WTC11 (cell line): ENCODE measurements at regions not wholly inside any gene's neighbourhood (a gene's known extent, or its start where the extent isn't known, plus 50 kb on each side); places are given as distances from the start of the nearest gene placed in this dataset.

ENCODE experiments used
- ATAC-seq: fragments of 200-7000 bp; cut with Tn5 transposase; 2 replicates; pipeline ENCODE4 v1.10.0; 2021; ENCODE audit warnings: mild to moderate bottlenecking, moderate library complexity
- CTCF ChIA-PET: fragments of 300-600 bp; sonication (Branson Sonifier 250); formaldehyde crosslinking; loops from one replicate; lab custom pipeline; 2021; ENCODE audit warnings: antibody characterized with exemption; lab: Charles Lee
- POLR2A ChIA-PET: fragments of 350-600 bp; sonication (Branson Sonifier 250); formaldehyde crosslinking; loops from one replicate; lab custom pipeline; 2021; ENCODE audit warnings: antibody characterized with exemption; lab: Charles Lee
- DNase-seq: peaks from one replicate; pipeline ENCODE4 v3.0.0; 2021; ENCODE audit warnings: low spot score
- H3K27ac Mint-ChIP-seq: 2 replicates; pipeline ENCODE4 v1.8.0; 2021; ENCODE audit warnings: mixed read lengths
- H3K27me3 Mint-ChIP-seq: 2 replicates; pipeline ENCODE4 v1.8.0; 2021; ENCODE audit warnings: low read depth, mild to moderate bottlenecking, moderate library complexity, mixed read lengths
- H3K36me3 Mint-ChIP-seq: 2 replicates; pipeline ENCODE4 v1.8.0; 2021; ENCODE audit warnings: mixed read lengths
- H3K4me1 Mint-ChIP-seq: 2 replicates; pipeline ENCODE4 v1.8.0; 2022; ENCODE audit warnings: mixed read lengths
- H3K4me3 Mint-ChIP-seq: 2 replicates; pipeline ENCODE4 v1.8.0; 2021; ENCODE audit warnings: mild to moderate bottlenecking, moderate library complexity, mixed read lengths
- H3K9me3 Mint-ChIP-seq: 2 replicates; pipeline ENCODE4 v1.8.0; 2021; ENCODE audit warnings: mixed read lengths
- AFF4 ChIP-seq: sonication (generic); formaldehyde crosslinking; IDR thresholded peaks from 2 replicates; pipeline ENCODE4 v1.8.1; 2023; ENCODE audit warnings: mild to moderate bottlenecking, missing genetic modification reagents, borderline replicate concordance
- AR ChIP-seq: fragments of 250-450 bp; sonication (Bioruptor Pico); IDR thresholded peaks from 2 replicates; pipeline ENCODE4 v1.9.0; 2021; ENCODE audit warnings: mild to moderate bottlenecking
- ATF1 ChIP-seq: sonication (generic); formaldehyde crosslinking; IDR thresholded peaks from 2 replicates; pipeline ENCODE4 v1.8.1; 2023; ENCODE audit warnings: mild to moderate bottlenecking, moderate library complexity, missing genetic modification reagents
- ATF3 ChIP-seq: sonication (generic); formaldehyde crosslinking; conservative IDR thresholded peaks from 2 replicates; pipeline ENCODE4 v1.8.1; 2022; ENCODE audit warnings: mild to moderate bottlenecking, missing genetic modification reagents
- CDX4 ChIP-seq: fragments of 250-450 bp; sonication (Bioruptor Pico); IDR thresholded peaks from 2 replicates; pipeline ENCODE4 v1.9.0; 2021; ENCODE audit warnings: moderate library complexity, mild to moderate bottlenecking, inconsistent platforms, borderline replicate concordance
- FOXP1 ChIP-seq: sonication (generic); formaldehyde crosslinking; IDR thresholded peaks from 2 replicates; pipeline ENCODE4 v1.8.0; 2022; ENCODE audit warnings: missing genetic modification reagents, mild to moderate bottlenecking, moderate library complexity, borderline replicate concordance
- GABPB1 ChIP-seq: sonication (generic); formaldehyde crosslinking; IDR thresholded peaks from 2 replicates; pipeline ENCODE4 v1.8.1; 2023; ENCODE audit warnings: mild to moderate bottlenecking, missing genetic modification reagents
- HMGXB4 ChIP-seq: sonication (generic); formaldehyde crosslinking; IDR thresholded peaks from 2 replicates; pipeline ENCODE4 v1.8.1; 2023; ENCODE audit warnings: mild to moderate bottlenecking, moderate library complexity, missing genetic modification reagents
- KAT7 ChIP-seq: sonication (generic); formaldehyde crosslinking; IDR thresholded peaks from 2 replicates; pipeline ENCODE4 v1.8.1; 2023; ENCODE audit warnings: missing genetic modification reagents, mild to moderate bottlenecking, borderline replicate concordance
- NFE2L1 ChIP-seq: sonication (generic); formaldehyde crosslinking; IDR thresholded peaks from 2 replicates; pipeline ENCODE4 v1.8.1; 2023; ENCODE audit warnings: missing genetic modification reagents
- NR2C2 ChIP-seq: sonication (generic); formaldehyde crosslinking; IDR thresholded peaks from 2 replicates; pipeline ENCODE4 v1.8.0; 2022; ENCODE audit warnings: mild to moderate bottlenecking, missing genetic modification reagents
- PRRX2 ChIP-seq: fragments of 250-450 bp; sonication (Bioruptor Pico); IDR thresholded peaks from 2 replicates; pipeline ENCODE4 v1.8.0; 2021; ENCODE audit warnings: mild to moderate bottlenecking
- TCF7 ChIP-seq: sonication (generic); formaldehyde crosslinking; IDR thresholded peaks from 2 replicates; pipeline ENCODE4 v1.8.0; 2022; ENCODE audit warnings: mild to moderate bottlenecking, low read depth, missing genetic modification reagents, moderate library complexity
- USF1 ChIP-seq: sonication (generic); formaldehyde crosslinking; IDR thresholded peaks from 2 replicates; pipeline ENCODE4 v1.8.0; 2022; ENCODE audit warnings: mild to moderate bottlenecking, missing genetic modification reagents
- USF2 ChIP-seq: sonication (generic); formaldehyde crosslinking; IDR thresholded peaks from 2 replicates; pipeline ENCODE4 v1.8.1; 2023; ENCODE audit warnings: mild to moderate bottlenecking, missing genetic modification reagents, moderate library complexity
- ZNF219 ChIP-seq: sonication (generic); formaldehyde crosslinking; IDR thresholded peaks from 2 replicates; pipeline ENCODE4 v1.8.0; 2023; ENCODE audit warnings: missing genetic modification reagents, mild to moderate bottlenecking, borderline replicate concordance
- ZNF232 ChIP-seq: sonication (generic); formaldehyde crosslinking; IDR thresholded peaks from 2 replicates; pipeline ENCODE4 v1.8.0; 2022; ENCODE audit warnings: mild to moderate bottlenecking, missing genetic modification reagents
- ZNF263 ChIP-seq: sonication (generic); formaldehyde crosslinking; IDR thresholded peaks from 2 replicates; pipeline ENCODE4 v1.8.1; 2022; ENCODE audit warnings: low read depth, mild to moderate bottlenecking, moderate library complexity, missing genetic modification reagents
- ZNF396 ChIP-seq: fragments of 250-450 bp; sonication (Bioruptor Pico); IDR thresholded peaks from 2 replicates; pipeline ENCODE4 v1.8.0; 2021; ENCODE audit warnings: mild to moderate bottlenecking, moderate library complexity, borderline replicate concordance

- CTCF ChIA-PET: no interaction called here
- Mint-ChIP-seq H3K27ac (no peak overlapping the region), H3K9me3 (peaks cover 8% of the 10 kb centered on the region), H3K36me3 (0 out of 2 replicates have a peak, but pooled peaks cover 1% of the 10 kb centered on the region), H3K4me1 (0 out of 2 replicates have a peak, but pooled peaks cover 3% of the 10 kb centered on the region), H3K4me3 (no peak overlapping the region), H3K27me3 (no peaks in the 10 kb centered on the region)
- POLR2A ChIA-PET: no interaction called here
- ATAC-seq (no peak), DNase-seq (no peak)
- TF ChIP-seq ZNF219 (CRISPR knock-in tag) (no peak), NFE2L1 (CRISPR knock-in tag) (no peak), USF2 (no peak), NR2C2 (no peak), FOXP1 (no peak), ZNF232 (no peak), PRRX2 (no peak), AR (CRISPR knock-in tag) (no peak), HMGXB4 (no peak), ATF1 (CRISPR knock-in tag) (no peak), CDX4 (CRISPR knock-in tag) (no peak), GABPB1 (CRISPR knock-in tag) (no peak), ZNF396 (CRISPR knock-in tag) (no peak), AFF4 (CRISPR knock-in tag) (no peak), USF1 (no peak), ATF3 (no peak), TCF7 (no peak), ZNF263 (CRISPR knock-in tag) (no peak), KAT7 (CRISPR knock-in tag) (no peak)
Observed at GRCh38 chr6:68506911-68507310, 128.2 kb upstream of the ADGRB3 start.
